ENCODE measurements at regions not wholly inside any gene's neighbourhood (a gene's known extent, or its start where the extent isn't known, plus 50 kb on each side); places are given as distances from the start of the nearest gene placed in this dataset.

DNA sequence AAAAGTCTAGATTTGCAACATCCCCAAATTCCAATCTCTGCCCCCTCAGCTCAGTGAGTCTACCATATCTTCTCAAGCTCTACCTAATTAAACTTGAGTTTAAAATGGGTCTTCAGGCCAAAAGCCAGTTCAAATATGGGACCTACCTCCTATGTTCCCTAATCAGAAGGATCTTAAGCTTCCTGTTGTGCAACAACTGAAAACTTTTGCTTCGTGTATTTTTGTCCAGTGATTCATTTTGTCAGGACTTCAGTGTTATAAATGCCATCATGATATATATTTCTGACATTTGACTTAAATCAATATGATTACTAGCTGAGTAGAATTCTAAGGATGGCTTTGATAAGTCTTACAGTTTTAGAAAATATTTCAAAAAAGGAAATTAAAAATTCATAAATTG is 622.6 kb upstream of the PTCHD4 start:
- TF ChIP-seq EZH2 (IDR thresholded peaks at IDR 0.05; ENCODE audit: insufficient read depth, poor library complexity, severe bottlenecking) = no peak
- TF ChIP-seq EZH2phosphoT487 (IDR thresholded peaks at IDR 0.05; ENCODE audit: insufficient read depth, low read depth) = no peak

Measured in GM23248 (cell line).